ENCODE measurements at regions not wholly inside any gene's neighbourhood (a gene's known extent, or its start where the extent isn't known, plus 50 kb on each side); places are given as distances from the start of the nearest gene placed in this dataset.

DNA sequence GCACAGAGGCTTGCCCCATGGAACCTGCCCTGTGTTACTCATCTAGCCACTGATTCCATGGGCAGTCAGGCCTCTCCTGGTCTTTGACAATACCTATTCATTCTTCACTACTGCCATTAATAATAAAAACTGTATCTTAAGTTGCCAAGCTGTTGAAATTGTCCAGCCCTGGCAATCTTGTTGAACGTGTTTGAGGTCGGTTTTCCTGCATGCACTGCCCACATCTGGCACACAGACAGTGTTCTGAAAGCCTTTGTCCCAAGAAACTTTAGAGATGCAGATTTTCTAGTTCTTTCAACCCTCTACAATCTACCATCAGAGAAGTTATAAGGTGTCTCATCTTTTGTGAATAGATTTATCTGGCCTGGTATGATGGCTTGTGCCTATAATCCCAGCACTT, 567.2 kb upstream of the NECTIN3 start:
- peak overlapping the region; percentile 55 for H3K27ac ChIP-seq (ENCODE audit: extremely low read depth, low read depth, low read length)
- FAIRE-seq (no peak), ATAC-seq (peak; percentile 4; the same call in 2 of the 3 replicates), DNase-seq (ENCODE audit: extremely low read depth in 1 of 4, low spot score in 3 of 4) (no peak)
- TF ChIP-seq SPI1 (IDR thresholded peaks at IDR 0.05; ENCODE audit: borderline replicate concordance, low read depth, low read length) (no peak), CCAR2 (IDR thresholded peaks at IDR 0.05; ENCODE audit: low read depth, low read length) (no peak), ELF4 (CRISPR knock-in tag; IDR thresholded peaks at IDR 0.05) (no peak), ZNF511 (CRISPR knock-in tag; IDR thresholded peaks at IDR 0.05) (no peak)
- TF ChIP-seq, protein P1, sequence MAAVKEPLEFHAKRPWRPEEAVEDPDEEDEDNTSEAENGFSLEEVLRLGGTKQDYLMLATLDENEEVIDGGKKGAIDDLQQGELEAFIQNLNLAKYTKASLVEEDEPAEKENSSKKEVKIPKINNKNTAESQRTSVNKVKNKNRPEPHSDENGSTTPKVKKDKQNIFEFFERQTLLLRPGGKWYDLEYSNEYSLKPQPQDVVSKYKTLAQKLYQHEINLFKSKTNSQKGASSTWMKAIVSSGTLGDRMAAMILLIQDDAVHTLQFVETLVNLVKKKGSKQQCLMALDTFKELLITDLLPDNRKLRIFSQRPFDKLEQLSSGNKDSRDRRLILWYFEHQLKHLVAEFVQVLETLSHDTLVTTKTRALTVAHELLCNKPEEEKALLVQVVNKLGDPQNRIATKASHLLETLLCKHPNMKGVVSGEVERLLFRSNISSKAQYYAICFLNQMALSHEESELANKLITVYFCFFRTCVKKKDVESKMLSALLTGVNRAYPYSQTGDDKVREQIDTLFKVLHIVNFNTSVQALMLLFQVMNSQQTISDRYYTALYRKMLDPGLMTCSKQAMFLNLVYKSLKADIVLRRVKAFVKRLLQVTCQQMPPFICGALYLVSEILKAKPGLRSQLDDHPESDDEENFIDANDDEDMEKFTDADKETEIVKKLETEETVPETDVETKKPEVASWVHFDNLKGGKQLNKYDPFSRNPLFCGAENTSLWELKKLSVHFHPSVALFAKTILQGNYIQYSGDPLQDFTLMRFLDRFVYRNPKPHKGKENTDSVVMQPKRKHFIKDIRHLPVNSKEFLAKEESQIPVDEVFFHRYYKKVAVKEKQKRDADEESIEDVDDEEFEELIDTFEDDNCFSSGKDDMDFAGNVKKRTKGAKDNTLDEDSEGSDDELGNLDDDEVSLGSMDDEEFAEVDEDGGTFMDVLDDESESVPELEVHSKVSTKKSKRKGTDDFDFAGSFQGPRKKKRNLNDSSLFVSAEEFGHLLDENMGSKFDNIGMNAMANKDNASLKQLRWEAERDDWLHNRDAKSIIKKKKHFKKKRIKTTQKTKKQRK (IDR thresholded peaks at IDR 0.05; ENCODE audit: borderline replicate concordance, low read depth, low read length): no peak
- 0 out of 2 replicates have a peak overlapping the region, but pooled peaks have one; percentile 37 for H3K4me2 ChIP-seq (ENCODE audit: insufficient read depth, low read length)
- H3K27me3 ChIP-seq (ENCODE audit: control insufficient read depth in 2 of 2, insufficient read depth in 2 of 2, low read length in 2 of 2): no peaks in the 10 kb centered on the region
- no peaks in the 10 kb centered on the region for H4K20me1 ChIP-seq (replicated peaks; ENCODE audit: control insufficient read depth, insufficient read depth, low read length)
- no TSS peak for BruUV-seq (replicated peaks)
- H2AFZ ChIP-seq (ENCODE audit: low read depth, low read length): peak overlapping the region; percentile 34; the same call in 1 of the 2 replicates
- no peak overlapping the region for H3K4me3 ChIP-seq
- peaks cover 38% of the 10 kb centered on the region for H3K79me2 ChIP-seq (ENCODE audit: control insufficient read depth, insufficient read depth, low read length)
- ChIA-PET POLR2A (interaction anchor here (0.7 to 1.2 kb wide), 2 partner anchors 12 to 17 kb away, joined by 4 to 10 read pairs; no protein-coding TSS in a partner anchor), CTCF (ENCODE audit: low intra/inter-chr PET ratio) (no interaction called here)
- peak overlapping the region in 1 of 2 experiments; percentile 52; a peak in 1 of 4 replicates for H3K9ac ChIP-seq (ENCODE audit: insufficient read depth in 1 of 2, low read depth in 2 of 2, low read length in 2 of 2)
- 4% methylated on average over 2 of the region's 2 CpGs for WGBS (ENCODE audit: insufficient coverage, low coverage, missing lambda C conversion rate)
- in situ Hi-C loops (cut with MboI) (no loop called here), intact Hi-C loops (cut with micrococcal nuclease) (no loop called here)
- no peaks in the 10 kb centered on the region; the same call in 2 of the 3 replicates for H3K36me3 ChIP-seq (ENCODE audit: control insufficient read depth, insufficient read depth, low read length)
- H3K9me3 ChIP-seq (replicated peaks; ENCODE audit: control insufficient read depth, insufficient read depth, low read depth, low read length): 0 out of 2 replicates have a peak, but pooled peaks cover 2% of the 10 kb centered on the region
- H3K4me1 ChIP-seq (replicated peaks in 1 of 2; ENCODE audit: control insufficient read depth in 2 of 2, insufficient read depth in 2 of 2, low read length in 2 of 2): peaks cover 6 to 7% of the 10 kb centered on the region in 2 experiments; a peak in 3 of 5 replicates
- H3K9me1 ChIP-seq (ENCODE audit: control insufficient read depth, insufficient read depth, low read length): no peaks in the 10 kb centered on the region

All from K562 (cell line).